ENCODE measurements at regions not wholly inside any gene's neighbourhood (a gene's known extent, or its start where the extent isn't known, plus 50 kb on each side); places are given as distances from the start of the nearest gene placed in this dataset.

GRCh38 chr20:54282625-54283024 is 74.7 kb downstream of the PFDN4 start:
- Mint-ChIP-seq H3K27ac (ENCODE audit: unreplicated experiment) (no peak overlapping the region), H3K27me3 (ENCODE audit: unreplicated experiment) (no peaks in the 10 kb centered on the region), H3K4me3 (ENCODE audit: low read depth, unreplicated experiment) (no peak overlapping the region), H3K4me1 (ENCODE audit: low read depth, unreplicated experiment) (peaks cover 12% of the 10 kb centered on the region), H3K9me3 (ENCODE audit: low read depth, unreplicated experiment) (no peaks in the 10 kb centered on the region), H3K36me3 (ENCODE audit: insufficient read depth, unreplicated experiment) (no peaks in the 10 kb centered on the region)
- CTCF ChIA-PET: no interaction called here
- intact Hi-C loops (cut with micrococcal nuclease; ENCODE audit: unreplicated experiment): no loop called here
- TF ChIP-seq, protein P1, sequence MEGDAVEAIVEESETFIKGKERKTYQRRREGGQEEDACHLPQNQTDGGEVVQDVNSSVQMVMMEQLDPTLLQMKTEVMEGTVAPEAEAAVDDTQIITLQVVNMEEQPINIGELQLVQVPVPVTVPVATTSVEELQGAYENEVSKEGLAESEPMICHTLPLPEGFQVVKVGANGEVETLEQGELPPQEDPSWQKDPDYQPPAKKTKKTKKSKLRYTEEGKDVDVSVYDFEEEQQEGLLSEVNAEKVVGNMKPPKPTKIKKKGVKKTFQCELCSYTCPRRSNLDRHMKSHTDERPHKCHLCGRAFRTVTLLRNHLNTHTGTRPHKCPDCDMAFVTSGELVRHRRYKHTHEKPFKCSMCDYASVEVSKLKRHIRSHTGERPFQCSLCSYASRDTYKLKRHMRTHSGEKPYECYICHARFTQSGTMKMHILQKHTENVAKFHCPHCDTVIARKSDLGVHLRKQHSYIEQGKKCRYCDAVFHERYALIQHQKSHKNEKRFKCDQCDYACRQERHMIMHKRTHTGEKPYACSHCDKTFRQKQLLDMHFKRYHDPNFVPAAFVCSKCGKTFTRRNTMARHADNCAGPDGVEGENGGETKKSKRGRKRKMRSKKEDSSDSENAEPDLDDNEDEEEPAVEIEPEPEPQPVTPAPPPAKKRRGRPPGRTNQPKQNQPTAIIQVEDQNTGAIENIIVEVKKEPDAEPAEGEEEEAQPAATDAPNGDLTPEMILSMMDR (IDR thresholded peaks at IDR 0.05; ENCODE audit: unreplicated experiment): no peak
- DNase-seq: no peak
- no TSS peak for BruUV-seq (replicated peaks)

GRCh38 chr20:54283253-54283652 is 75.4 kb downstream of the PFDN4 start:
- no peak overlapping the region for H3K27ac Mint-ChIP-seq (ENCODE audit: unreplicated experiment)
- no peaks in the 10 kb centered on the region for H3K27me3 Mint-ChIP-seq (ENCODE audit: unreplicated experiment)
- CTCF ChIA-PET: no interaction called here
- no peak for DNase-seq
- no peaks in the 10 kb centered on the region for H3K9me3 Mint-ChIP-seq (ENCODE audit: low read depth, unreplicated experiment)
- H3K4me1 Mint-ChIP-seq (ENCODE audit: low read depth, unreplicated experiment): peaks cover 9% of the 10 kb centered on the region
- intact Hi-C loops (cut with micrococcal nuclease; ENCODE audit: unreplicated experiment): no loop called here
- TF ChIP-seq, protein P1 (IDR thresholded peaks at IDR 0.05; ENCODE audit: unreplicated experiment): no peak
- no peaks in the 10 kb centered on the region for H3K36me3 Mint-ChIP-seq (ENCODE audit: insufficient read depth, unreplicated experiment)
- no TSS peak for BruUV-seq (replicated peaks)
- H3K4me3 Mint-ChIP-seq (ENCODE audit: low read depth, unreplicated experiment): no peak overlapping the region

GRCh38 chr20:54284928-54285704 is 77.2 kb downstream of the PFDN4 start:
- Mint-ChIP-seq H3K9me3 (ENCODE audit: low read depth, unreplicated experiment) (no peaks in the 10 kb centered on the region), H3K36me3 (ENCODE audit: insufficient read depth, unreplicated experiment) (no peaks in the 10 kb centered on the region), H3K4me3 (ENCODE audit: low read depth, unreplicated experiment) (no peak overlapping the region), H3K27me3 (ENCODE audit: unreplicated experiment) (no peaks in the 10 kb centered on the region), H3K27ac (ENCODE audit: unreplicated experiment) (no peak overlapping the region), H3K4me1 (ENCODE audit: low read depth, unreplicated experiment) (peaks cover 9% of the 10 kb centered on the region)
- CTCF ChIA-PET: no interaction called here
- TF ChIP-seq, protein P1 (IDR thresholded peaks at IDR 0.05; ENCODE audit: unreplicated experiment): no peak
- BruUV-seq (replicated peaks): no TSS peak
- intact Hi-C loops (cut with micrococcal nuclease; ENCODE audit: unreplicated experiment): no loop called here
- DNase-seq: no peak

DNA sequence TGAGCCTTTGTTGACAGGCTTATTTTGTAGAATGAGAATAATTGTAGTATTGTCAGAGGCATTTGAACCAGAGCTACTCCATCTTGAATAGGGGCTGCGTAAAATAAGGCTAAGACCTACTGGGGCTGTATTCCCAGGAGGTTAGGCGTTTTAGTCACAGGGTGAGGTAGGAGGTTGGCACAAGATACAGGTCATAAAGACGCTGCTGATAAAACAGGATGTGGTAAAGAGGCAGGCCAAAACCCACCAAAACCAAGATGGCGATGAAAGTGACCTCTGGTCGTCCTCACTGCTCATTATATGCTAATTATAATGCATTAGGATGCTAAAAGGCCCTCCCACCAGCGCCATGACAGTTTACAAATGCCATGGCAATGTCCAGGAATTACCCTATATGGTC is 82.7 kb downstream of the PFDN4 start:
- H3K27ac Mint-ChIP-seq (ENCODE audit: unreplicated experiment): no peak overlapping the region
- H3K9me3 Mint-ChIP-seq (ENCODE audit: low read depth, unreplicated experiment): no peaks in the 10 kb centered on the region
- no peak for DNase-seq
- BruUV-seq (replicated peaks): no TSS peak
- TF ChIP-seq, protein P1 (IDR thresholded peaks at IDR 0.05; ENCODE audit: unreplicated experiment): no peak
- no peaks in the 10 kb centered on the region for H3K36me3 Mint-ChIP-seq (ENCODE audit: insufficient read depth, unreplicated experiment)
- CTCF ChIA-PET: no interaction called here
- H3K4me1 Mint-ChIP-seq (ENCODE audit: low read depth, unreplicated experiment): peaks cover 15% of the 10 kb centered on the region
- intact Hi-C loops (cut with micrococcal nuclease; ENCODE audit: unreplicated experiment): no loop called here
- H3K4me3 Mint-ChIP-seq (ENCODE audit: low read depth, unreplicated experiment): no peak overlapping the region
- H3K27me3 Mint-ChIP-seq (ENCODE audit: unreplicated experiment): no peaks in the 10 kb centered on the region
